IMR-90 (cell line): ENCODE measurements at regions not wholly inside any gene's neighbourhood (a gene's known extent, or its start where the extent isn't known, plus 50 kb on each side); places are given as distances from the start of the nearest gene placed in this dataset.

Experiments used
- ATAC-seq: fragments of 200-7000 bp; cut with Tn5 transposase; 2 replicates; pipeline ENCODE4 v1.9.1; 2020; ENCODE audit warnings: low read depth, mild to moderate bottlenecking, moderate library complexity
- BruUV-seq: library from RNA; stranded (reverse); fragments of 400-500 nt; replicated peaks from 2 replicates; lab custom pipeline; 2021; lab: Mats Ljungman, UMichigan
- CTCF ChIA-PET: fragments of 300-600 bp; formaldehyde crosslinking; extraction: SDS; loops from one replicate; lab custom pipeline; 2021; ENCODE audit warnings: antibody characterized with exemption; lab: Yijun Ruan, JAX
- POLR2A ChIA-PET: fragments of 300-600 bp; sonication (Branson Sonifier 250); formaldehyde crosslinking; loops from one replicate; lab custom pipeline; 2022; ENCODE audit warnings: antibody characterized with exemption; ENCODE audit not compliant: unreplicated experiment; lab: Charles Lee
- DNase-seq: peaks from one replicate; pipeline ENCODE4 v3.0.0; 2013
- H2AFZ ChIP-seq: replicated peaks from 2 replicates; pipeline ENCODE3; 2013; ENCODE audit warnings: low read length, mild to moderate bottlenecking; ENCODE audit not compliant: poor library complexity
- H2AK5ac ChIP-seq: 2 replicates; pipeline ENCODE4 v1.6.1; 2013; ENCODE audit warnings: low read depth, low read length, inconsistent platforms
- H2AK9ac ChIP-seq: replicated peaks from 2 replicates; pipeline ENCODE3; 2013; ENCODE audit warnings: mild to moderate bottlenecking, low read depth, low read length, moderate library complexity; ENCODE audit not compliant: poor library complexity
- H2BK120ac ChIP-seq: 2 replicates; pipeline ENCODE4 v1.6.1; 2013; ENCODE audit warnings: low read depth, low read length, inconsistent platforms
- H2BK15ac ChIP-seq: 3 replicates; pipeline ENCODE4 v1.6.1; 2013; ENCODE audit warnings: low read depth, low read length, inconsistent platforms
- H2BK20ac ChIP-seq: 2 replicates; pipeline ENCODE4 v1.6.1; 2013; ENCODE audit warnings: low read depth, mild to moderate bottlenecking, inconsistent platforms, low read length, moderate library complexity
- H2BK5ac ChIP-seq: 2 replicates; pipeline ENCODE4 v1.6.1; 2013; ENCODE audit warnings: mild to moderate bottlenecking, low read depth, low read length, inconsistent platforms; ENCODE audit not compliant: poor library complexity, severe bottlenecking
- H3K14ac ChIP-seq: replicated peaks from 2 replicates; pipeline ENCODE4 v1.6.1; 2013; ENCODE audit warnings: low read depth, low read length, inconsistent platforms
- H3K18ac ChIP-seq: 2 replicates; pipeline ENCODE4 v1.6.1; 2013; ENCODE audit warnings: low read depth, low read length, control low read depth
- H3K23ac ChIP-seq: 2 replicates; pipeline ENCODE4 v1.6.1; 2013; ENCODE audit warnings: low read depth, low read length, inconsistent platforms
- H3K27ac ChIP-seq: 2 replicates; pipeline ENCODE4 v1.5.1; 2013; ENCODE audit warnings: mild to moderate bottlenecking, control low read depth, low read length; ENCODE audit not compliant: insufficient read depth
- H3K27me3 ChIP-seq: 2 replicates; pipeline ENCODE4 v1.6.1; 2013; ENCODE audit warnings: low read length; ENCODE audit not compliant: control insufficient read depth, insufficient read depth
- H3K36me3 ChIP-seq: 2 replicates; pipeline ENCODE4 v1.6.1; 2013; ENCODE audit warnings: low read length, mixed read lengths; ENCODE audit not compliant: control insufficient read depth, insufficient read depth
- H3K4ac ChIP-seq: 2 replicates; pipeline ENCODE4 v1.6.1; 2013; ENCODE audit warnings: low read depth, low read length, inconsistent platforms
- H3K4me1 ChIP-seq: 2 replicates; pipeline ENCODE4 v1.6.1; 2013; ENCODE audit warnings: low read length, mixed read lengths; ENCODE audit not compliant: control insufficient read depth, insufficient read depth
- H3K4me2 ChIP-seq: 2 replicates; pipeline ENCODE4 v1.6.1; 2013; ENCODE audit warnings: low read depth, mild to moderate bottlenecking, control low read depth, low read length, moderate library complexity
- H3K4me3 ChIP-seq: 2 replicates; pipeline ENCODE4 v1.5.1; 2013; ENCODE audit warnings: low read depth, mild to moderate bottlenecking, control low read depth, low read length, moderate library complexity; ENCODE audit not compliant: insufficient read depth
- H3K56ac ChIP-seq: 2 replicates; pipeline ENCODE4 v1.6.1; 2013; ENCODE audit warnings: low read length, inconsistent platforms; ENCODE audit not compliant: insufficient read depth; ENCODE audit errors: extremely low read depth
- H3K79me1 ChIP-seq, 2 experiments: 2 replicates each; pipeline ENCODE4 v1.6.1; 2013; ENCODE audit warnings: low read length in 2 of 2, inconsistent platforms in 1 of 2, low read depth in 1 of 2
- H3K9ac ChIP-seq: 2 replicates; pipeline ENCODE4 v1.6.1; 2013; ENCODE audit warnings: low read depth, low read length, control low read depth
- H3K9me1 ChIP-seq: 2 replicates; pipeline ENCODE4 v1.6.1; 2013; ENCODE audit warnings: low read length, inconsistent platforms; ENCODE audit not compliant: insufficient read depth
- H3K9me3 ChIP-seq: 2 replicates; pipeline ENCODE4 v1.6.1; 2013; ENCODE audit warnings: low read length; ENCODE audit not compliant: control insufficient read depth, insufficient read depth
- H4K20me1 ChIP-seq: 2 replicates; pipeline ENCODE4 v1.6.1; 2013; ENCODE audit warnings: low read length, inconsistent platforms; ENCODE audit not compliant: insufficient read depth
- H4K5ac ChIP-seq: 2 replicates; pipeline ENCODE4 v1.6.1; 2013; ENCODE audit warnings: mild to moderate bottlenecking, low read depth, low read length, control low read depth
- H4K8ac ChIP-seq, 2 experiments: 2 replicates each; pipeline ENCODE4 v1.6.1; 2013; ENCODE audit warnings: low read depth in 2 of 2, low read length in 2 of 2, control low read depth in 1 of 2, inconsistent platforms in 1 of 2
- H4K91ac ChIP-seq: 2 replicates; pipeline ENCODE4 v1.6.1; 2013; ENCODE audit warnings: low read depth, low read length, inconsistent platforms; ENCODE audit not compliant: insufficient read depth
- BHLHE40 ChIP-seq: fragments of 150-350 bp; IDR thresholded peaks from 2 replicates; pipeline ENCODE4 v1.6.1; 2016; ENCODE audit warnings: mild to moderate bottlenecking, low read depth, low read length
- CEBPB ChIP-seq: IDR thresholded peaks from 2 replicates; pipeline ENCODE4 v1.6.1; 2012; ENCODE audit warnings: low read depth, low read length, improper control_type of control experiment
- CHD1 ChIP-seq: IDR thresholded peaks from 2 replicates; pipeline ENCODE4 v1.6.1; 2012; ENCODE audit warnings: low read depth, low read length, improper control_type of control experiment
- CTCF ChIP-seq: conservative IDR thresholded peaks from 2 replicates; pipeline ENCODE4 v1.5.1; 2012; ENCODE audit warnings: mild to moderate bottlenecking, low read depth, low read length, improper control_type of control experiment
- ELK1 ChIP-seq: fragments of 150-350 bp; IDR thresholded peaks from 2 replicates; pipeline ENCODE4 v1.6.1; 2016; ENCODE audit warnings: low read depth, mild to moderate bottlenecking, low read length, moderate library complexity, borderline replicate concordance
- FOS ChIP-seq: fragments of 150-350 bp; IDR thresholded peaks from 2 replicates; pipeline ENCODE4 v1.6.1; 2016; ENCODE audit warnings: low read depth, low read length
- MAFK ChIP-seq: IDR thresholded peaks from 2 replicates; pipeline ENCODE4 v1.6.1; 2012; ENCODE audit warnings: low read depth, low read length, improper control_type of control experiment
- MAZ ChIP-seq: IDR thresholded peaks from 2 replicates; pipeline ENCODE4 v1.6.1; 2012; ENCODE audit warnings: low read depth, mild to moderate bottlenecking, low read length, improper control_type of control experiment, moderate library complexity, borderline replicate concordance
- MXI1 ChIP-seq: IDR thresholded peaks from 2 replicates; pipeline ENCODE4 v1.6.1; 2012; ENCODE audit warnings: low read depth, mild to moderate bottlenecking, low read length, moderate library complexity, borderline replicate concordance
- NFE2L2 ChIP-seq: fragments of 150-350 bp; IDR thresholded peaks from 2 replicates; pipeline ENCODE4 v1.6.1; 2016; ENCODE audit warnings: low read depth, mild to moderate bottlenecking, low read length
- POLR2A ChIP-seq: IDR thresholded peaks from 2 replicates; pipeline ENCODE4 v1.6.1; 2012; ENCODE audit warnings: mild to moderate bottlenecking, low read depth, low read length
- RAD21 ChIP-seq: IDR thresholded peaks from 2 replicates; pipeline ENCODE4 v1.6.1; 2012; ENCODE audit warnings: low read length, improper control_type of control experiment
- RCOR1 ChIP-seq: IDR thresholded peaks from 2 replicates; pipeline ENCODE4 v1.6.1; 2012; ENCODE audit warnings: mild to moderate bottlenecking, low read length, improper control_type of control experiment; ENCODE audit not compliant: insufficient replicate concordance
- RFX5 ChIP-seq: IDR thresholded peaks from 2 replicates; pipeline ENCODE4 v1.8.0; 2012; ENCODE audit warnings: low read depth, mild to moderate bottlenecking, low read length, moderate library complexity
- SMC3 ChIP-seq: fragments of 150-350 bp; IDR thresholded peaks from 2 replicates; pipeline ENCODE4 v1.6.1; 2016; ENCODE audit warnings: low read depth, mild to moderate bottlenecking, antibody characterized with exemption, low read length, moderate library complexity
- USF2 ChIP-seq: fragments of 150-350 bp; IDR thresholded peaks from 2 replicates; pipeline ENCODE4 v1.6.1; 2017; ENCODE audit warnings: mild to moderate bottlenecking, antibody characterized with exemption, low read length, low read depth
- WGBS, 2 experiments: methylation state at CpG; one replicate each; pipeline versions ENCODE4 v1.1.5 to v1.1.7; 2013; ENCODE audit warnings: missing lambda C conversion rate in 2 of 2; ENCODE audit not compliant: insufficient read length in 1 of 2; ENCODE audit errors: extremely low coverage in 2 of 2; 5-methylcytosine and 5-hydroxymethylcytosine counted together
- dilution Hi-C: fragments of 300-500 bp; cut with HindIII; formaldehyde crosslinking; loops from one replicate; pipeline ENCODE4 v1.14.3; 2018; ENCODE audit warnings: low sequenced_read_pairs; ENCODE audit not compliant: unreplicated experiment
- in situ Hi-C: fragments of 300-500 bp; cut with MboI; formaldehyde crosslinking; loops from 3 replicates; pipeline ENCODE4 v1.14.3; 2019; ENCODE audit warnings: low sequenced_read_pairs, inconsistent platforms, mixed read lengths
- intact Hi-C: fragments of 100-400 bp; cut with micrococcal nuclease; formaldehyde crosslinking; loops from 2 replicates; pipeline ENCODE4 v1.10.0; 2022

GRCh38 chr1:5227114-5227513, 572.7 kb downstream of the AJAP1 start:
- Histone ChIP-seq H3K79me1 (no peaks in the 10 kb centered on the region), H2BK15ac (no peak overlapping the region), H2AFZ (no peak overlapping the region), H2AK9ac (no peak overlapping the region), H3K27me3 (no peaks in the 10 kb centered on the region), H3K9me1 (no peaks in the 10 kb centered on the region), H4K20me1 (no peaks in the 10 kb centered on the region), H3K56ac (no peak overlapping the region), H3K18ac (no peak overlapping the region), H3K4me2 (no peak overlapping the region), H3K4me3 (no peak overlapping the region), H4K5ac (no peak overlapping the region), H3K36me3 (no peaks in the 10 kb centered on the region), H3K23ac (no peak overlapping the region), H3K9me3 (peaks cover 33% of the 10 kb centered on the region), H2BK5ac (no peak overlapping the region), H4K91ac (no peak overlapping the region), H3K9ac (no peak overlapping the region), H2AK5ac (no peak overlapping the region), H2BK20ac (no peak overlapping the region), H3K4me1 (no peaks in the 10 kb centered on the region), H3K27ac (no peak overlapping the region), H3K14ac (no peak overlapping the region), H4K8ac (no peak overlapping the region), H2BK120ac (no peak overlapping the region), H3K4ac (no peak overlapping the region)
- no TSS peak for BruUV-seq
- ChIA-PET CTCF (no interaction called here), POLR2A (no interaction called here)
- ATAC-seq (no peak), DNase-seq (no peak)
- dilution Hi-C loops (no loop called here), intact Hi-C loops (no loop called here), in situ Hi-C loops (no loop called here)
- no CpG with 5 or more reads among the region's 8 CpGs for WGBS, 2 experiments
- TF ChIP-seq MAFK (no peak), POLR2A (no peak), BHLHE40 (no peak), RCOR1 (no peak), MXI1 (no peak), CTCF (no peak), SMC3 (no peak), CHD1 (no peak), USF2 (no peak), FOS (no peak), MAZ (no peak), ELK1 (no peak), NFE2L2 (no peak), RAD21 (no peak), CEBPB (no peak), RFX5 (no peak)
